GM19452 (cell line): ENCODE measurements at regions not wholly inside any gene's neighbourhood (a gene's known extent, or its start where the extent isn't known, plus 50 kb on each side); places are given as distances from the start of the nearest gene placed in this dataset.

Experiments
- ATAC-seq: cut with Tn5 transposase; IDR thresholded peaks from one replicate; pipeline ENCODE4 v1.9.1; 2021; ENCODE audit not compliant: unreplicated experiment

- ATAC-seq, result no peak
Measured at GRCh38 chr3:109897734-109898133, 560.4 kb upstream of the DPPA4 start.

- ATAC-seq, result no peak
Measured at GRCh38 chr3:109899925-109900324, 562.6 kb upstream of the DPPA4 start.

- ATAC-seq, result no peak
Measured at GRCh38 chr3:109900783-109901182, 563.4 kb upstream of the DPPA4 start.

GRCh38 chr3:109902549-109902948 lies 565.2 kb upstream of the DPPA4 start:
- no peak for ATAC-seq

GRCh38 chr3:109903100-109903499 lies 565.8 kb upstream of the DPPA4 start:
- no peak for ATAC-seq

GRCh38 chr3:109910772-109911171 lies 573.4 kb upstream of the DPPA4 start:
- ATAC-seq, result no peak

- ATAC-seq, result no peak
Measured at GRCh38 chr3:109918740-109919139, 581.4 kb upstream of the DPPA4 start.

GRCh38 chr3:109920749-109921148 lies 583.4 kb upstream of the DPPA4 start:
- no peak for ATAC-seq

- no peak for ATAC-seq
Measured at GRCh38 chr3:109921509-109921908, 584.2 kb upstream of the DPPA4 start.

GRCh38 chr3:109922856-109923255 lies 585.5 kb upstream of the DPPA4 start:
- ATAC-seq, result no peak

GRCh38 chr3:109923431-109923830 lies 586.1 kb upstream of the DPPA4 start:
- ATAC-seq, result no peak

GRCh38 chr3:109924196-109924595 lies 586.9 kb upstream of the DPPA4 start:
- ATAC-seq, result no peak

- no peak for ATAC-seq
Measured at GRCh38 chr3:109926376-109926775, 589.0 kb upstream of the DPPA4 start.

GRCh38 chr3:109927161-109927560 lies 589.8 kb upstream of the DPPA4 start:
- no peak for ATAC-seq

GRCh38 chr3:109927726-109928125 lies 590.4 kb upstream of the DPPA4 start:
- ATAC-seq, result no peak

GRCh38 chr3:109930582-109930981 lies 593.2 kb upstream of the DPPA4 start:
- no peak for ATAC-seq

- no peak for ATAC-seq
Measured at GRCh38 chr3:109933576-109933975, 596.2 kb upstream of the DPPA4 start.

- no peak for ATAC-seq
Measured at GRCh38 chr3:109939817-109940216, 602.5 kb upstream of the DPPA4 start.

GRCh38 chr3:109943181-109943580 lies 605.8 kb upstream of the DPPA4 start:
- ATAC-seq, result no peak

GRCh38 chr3:109944836-109945235 lies 607.5 kb upstream of the DPPA4 start:
- no peak for ATAC-seq

- no peak for ATAC-seq
Measured at GRCh38 chr3:109952924-109953323, 615.6 kb upstream of the DPPA4 start.

- ATAC-seq, result no peak
Measured at GRCh38 chr3:109963831-109964230, 626.5 kb upstream of the DPPA4 start.

- no peak for ATAC-seq
Measured at GRCh38 chr3:109973733-109974132, 636.4 kb upstream of the DPPA4 start.

GRCh38 chr3:109977897-109978296 lies 640.6 kb upstream of the DPPA4 start:
- ATAC-seq, result no peak
